Muscle layer of colon (tissue), 2 donors: ENCODE measurements at regions not wholly inside any gene's neighbourhood (a gene's known extent, or its start where the extent isn't known, plus 50 kb on each side); places are given as distances from the start of the nearest gene placed in this dataset.

Experiments
- H3K27ac ChIP-seq: one replicate; pipeline ENCODE4 v1.7.0; 2013; ENCODE audit warnings: low read depth, mild to moderate bottlenecking, low read length, moderate library complexity
- H3K27me3 ChIP-seq, 2 donors: one replicate each; pipeline ENCODE4 v1.7.0; 2013; ENCODE audit warnings: low read length in 2 of 2, mild to moderate bottlenecking in 2 of 2; ENCODE audit not compliant: insufficient read depth in 2 of 2, control insufficient read depth in 1 of 2
- H3K36me3 ChIP-seq: one replicate; pipeline ENCODE4 v1.7.0; 2013; ENCODE audit warnings: mild to moderate bottlenecking, low read length; ENCODE audit not compliant: insufficient read depth
- H3K4me1 ChIP-seq: one replicate; pipeline ENCODE4 v1.7.0; 2013; ENCODE audit warnings: mild to moderate bottlenecking, low read length; ENCODE audit not compliant: insufficient read depth
- H3K4me3 ChIP-seq, 2 donors: one replicate each; pipeline ENCODE4 v1.7.0; 2013; ENCODE audit warnings: low read length in 2 of 2, low read depth in 1 of 2, mild to moderate bottlenecking in 1 of 2, moderate library complexity in 1 of 2
- H3K9ac ChIP-seq: one replicate; pipeline ENCODE4 v1.7.0; 2013; ENCODE audit warnings: low read length
- H3K9me3 ChIP-seq: one replicate; pipeline ENCODE4 v1.7.0; 2013; ENCODE audit warnings: mild to moderate bottlenecking, low read length
- donor health status: abdominal sarcoma.
- donor health status: Adenocarcinoma of cecum.

DNA sequence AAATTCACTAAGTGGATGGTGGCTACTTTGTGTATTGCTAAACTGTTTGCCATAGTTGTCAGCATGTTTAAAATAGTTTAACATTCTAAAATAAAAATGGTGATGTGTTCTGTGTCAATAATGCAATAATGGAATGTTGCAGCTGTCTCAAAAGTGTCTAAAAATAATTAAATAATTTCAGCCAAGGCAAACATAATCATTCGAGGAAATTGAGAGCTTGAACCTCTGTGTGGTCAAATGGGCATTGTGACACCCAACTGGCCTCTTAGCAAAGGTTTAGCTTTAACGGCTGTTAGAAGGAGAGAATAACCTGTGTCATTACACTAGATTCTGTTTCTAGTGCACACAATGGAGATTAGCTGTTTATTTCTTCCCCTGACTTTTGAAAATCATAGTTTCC, 278.5 kb downstream of the TMEM167A start:
- Histone ChIP-seq H3K4me3 (no peak overlapping the region), H3K27me3 (no peaks in the 10 kb centered on the region), H3K9ac (no peak overlapping the region), H3K9me3 (no peaks in the 10 kb centered on the region), H3K4me1 (no peaks in the 10 kb centered on the region), H3K27ac (no peak overlapping the region), H3K36me3 (no peaks in the 10 kb centered on the region)

DNA sequence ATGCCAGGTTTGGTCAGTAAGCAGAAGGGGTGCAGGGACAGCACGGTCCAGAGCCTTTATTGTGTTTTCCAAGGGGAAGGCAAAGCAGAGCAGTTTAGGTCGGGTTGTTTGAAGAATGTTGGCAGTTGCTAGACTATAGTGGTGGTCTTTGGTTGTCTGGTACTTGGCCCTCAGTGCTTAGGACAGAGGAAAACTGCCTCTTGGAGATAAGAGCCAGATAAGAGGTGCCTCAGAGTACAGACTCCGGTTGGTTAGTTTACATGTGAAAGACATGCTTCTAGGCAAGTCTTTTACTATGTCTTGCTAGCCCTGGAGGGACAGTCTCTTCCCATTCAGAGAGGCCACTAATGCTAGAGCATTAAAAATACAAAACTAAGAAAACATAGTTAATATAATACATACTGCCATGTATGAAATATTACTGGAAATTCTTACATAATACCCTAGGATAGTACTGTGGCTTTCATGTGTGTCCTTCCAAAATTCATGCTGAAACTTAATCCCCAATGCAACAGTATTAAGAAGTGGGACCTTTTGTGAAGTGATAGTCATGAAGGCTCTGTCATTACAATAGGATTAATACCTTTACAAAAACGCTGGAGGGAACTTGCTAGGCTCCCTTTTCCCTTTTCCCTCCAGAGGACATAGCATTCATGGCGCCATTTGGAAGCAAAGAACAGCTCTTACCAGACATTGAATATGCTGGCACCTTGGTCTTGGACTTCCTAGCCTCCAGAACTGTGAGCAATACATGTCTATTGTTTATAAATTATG, 280.4 kb downstream of the TMEM167A start:
- H3K36me3 ChIP-seq, result no peaks in the 10 kb centered on the region
- no peak overlapping the region for H3K9ac ChIP-seq
- no peak overlapping the region for H3K4me3 ChIP-seq
- H3K27ac ChIP-seq, result no peak overlapping the region
- H3K27me3 ChIP-seq, result no peaks in the 10 kb centered on the region
- H3K4me1 ChIP-seq, result no peaks in the 10 kb centered on the region
- no peaks in the 10 kb centered on the region for H3K9me3 ChIP-seq

DNA sequence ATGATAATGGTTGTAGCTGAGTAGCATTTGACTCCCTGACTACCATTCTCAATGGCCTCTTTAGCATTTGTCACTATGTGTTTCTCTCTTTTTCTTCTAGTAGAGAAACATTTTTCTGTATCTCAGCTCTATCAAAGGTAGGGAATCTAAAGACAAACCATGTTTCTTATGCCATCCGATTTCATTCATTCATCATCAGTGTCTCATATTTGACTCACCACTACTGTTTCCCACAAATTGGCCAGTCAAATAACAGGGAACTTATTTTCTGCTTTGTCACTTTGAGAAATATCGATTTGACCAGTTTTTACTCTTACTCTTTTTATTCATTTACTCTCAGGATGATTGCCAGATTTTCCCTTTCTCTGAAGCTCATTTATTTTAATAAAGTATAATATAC, 282.3 kb downstream of the TMEM167A start:
- Histone ChIP-seq H3K27ac (no peak overlapping the region), H3K4me3 (no peak overlapping the region), H3K36me3 (no peaks in the 10 kb centered on the region), H3K4me1 (no peaks in the 10 kb centered on the region), H3K9me3 (no peaks in the 10 kb centered on the region), H3K9ac (no peak overlapping the region), H3K27me3 (no peaks in the 10 kb centered on the region)

DNA sequence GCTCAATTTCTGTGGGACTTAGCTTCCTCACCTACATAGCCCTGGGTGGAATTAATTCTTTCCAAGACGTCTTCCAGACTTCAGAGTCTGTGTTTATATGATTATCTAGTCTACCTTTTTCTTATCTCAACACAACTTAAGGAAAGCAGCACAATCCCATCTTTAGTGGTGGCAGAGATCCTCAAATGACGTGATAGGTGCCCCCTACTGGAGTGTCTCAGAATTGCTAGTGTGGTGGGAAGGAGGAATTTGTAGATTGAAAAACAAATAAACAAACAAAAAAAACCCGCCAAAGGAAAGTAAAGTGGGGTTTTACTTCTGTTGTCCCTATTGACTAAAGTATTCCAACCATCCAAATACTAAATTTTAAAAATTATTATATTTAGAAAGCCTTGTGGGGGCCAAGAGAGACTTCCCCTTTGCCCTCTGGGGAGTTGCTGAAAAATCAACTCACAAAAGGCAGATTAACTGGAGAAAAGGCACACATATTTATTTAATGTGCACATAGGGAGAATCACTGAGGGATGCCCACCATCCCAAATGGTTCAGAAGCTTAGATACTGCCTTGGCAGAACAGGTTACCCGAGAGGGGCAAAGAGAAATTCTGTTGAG, 283.3 kb downstream of the TMEM167A start:
- no peak overlapping the region for H3K27ac ChIP-seq

DNA sequence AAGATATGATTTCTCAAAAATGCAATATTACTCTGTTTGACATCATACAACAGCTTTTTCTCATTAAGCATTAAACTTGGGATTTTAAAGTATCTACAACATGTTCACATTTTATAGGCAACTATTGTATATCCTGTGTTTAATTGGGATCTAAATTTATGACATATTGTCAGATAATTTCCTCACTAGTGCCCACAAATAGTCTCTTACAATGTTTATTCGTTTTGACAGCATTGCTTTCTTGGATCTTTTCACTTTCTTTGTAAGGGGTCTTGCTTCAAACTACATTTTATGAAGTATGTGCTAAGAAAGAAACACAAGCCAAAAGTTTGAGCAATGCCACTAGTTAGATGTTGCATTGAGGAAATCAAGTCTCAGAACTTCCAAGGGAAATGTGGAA, 285.1 kb downstream of the TMEM167A start:
- Histone ChIP-seq H3K27me3 (no peaks in the 10 kb centered on the region), H3K9ac (no peak overlapping the region), H3K4me3 (no peak overlapping the region), H3K4me1 (no peaks in the 10 kb centered on the region), H3K27ac (no peak overlapping the region), H3K36me3 (no peaks in the 10 kb centered on the region), H3K9me3 (no peaks in the 10 kb centered on the region)

More for the DNA sequence above, 283.3 kb downstream of the TMEM167A start:
- Histone ChIP-seq H3K27me3 (no peaks in the 10 kb centered on the region), H3K36me3 (no peaks in the 10 kb centered on the region), H3K9me3 (no peaks in the 10 kb centered on the region), H3K9ac (no peak overlapping the region), H3K4me1 (no peaks in the 10 kb centered on the region), H3K4me3 (no peak overlapping the region)

DNA sequence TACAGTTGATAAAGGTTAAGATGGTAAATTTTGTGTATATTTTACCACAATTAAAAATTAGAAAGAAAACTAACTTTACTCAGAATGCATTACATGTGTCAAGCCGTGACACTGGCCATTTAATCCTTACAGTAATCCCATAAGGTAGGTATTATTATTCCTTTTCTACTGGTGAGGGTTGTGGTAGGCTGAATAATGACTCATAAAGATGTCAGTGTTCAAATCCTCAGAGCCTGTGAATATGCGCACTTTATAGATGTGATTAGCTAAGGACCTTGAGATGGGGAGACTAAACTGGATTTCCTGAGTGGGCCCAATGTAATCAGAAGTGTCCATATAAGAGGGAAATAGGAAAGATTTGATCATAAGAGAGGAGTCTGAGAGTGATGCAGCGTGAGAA, 288.1 kb downstream of the TMEM167A start:
- H3K9ac ChIP-seq, result no peak overlapping the region
- H3K4me1 ChIP-seq, result no peaks in the 10 kb centered on the region
- no peaks in the 10 kb centered on the region for H3K9me3 ChIP-seq
- no peak overlapping the region for H3K27ac ChIP-seq
- no peak overlapping the region for H3K4me3 ChIP-seq
- no peaks in the 10 kb centered on the region for H3K27me3 ChIP-seq
- no peaks in the 10 kb centered on the region for H3K36me3 ChIP-seq

DNA sequence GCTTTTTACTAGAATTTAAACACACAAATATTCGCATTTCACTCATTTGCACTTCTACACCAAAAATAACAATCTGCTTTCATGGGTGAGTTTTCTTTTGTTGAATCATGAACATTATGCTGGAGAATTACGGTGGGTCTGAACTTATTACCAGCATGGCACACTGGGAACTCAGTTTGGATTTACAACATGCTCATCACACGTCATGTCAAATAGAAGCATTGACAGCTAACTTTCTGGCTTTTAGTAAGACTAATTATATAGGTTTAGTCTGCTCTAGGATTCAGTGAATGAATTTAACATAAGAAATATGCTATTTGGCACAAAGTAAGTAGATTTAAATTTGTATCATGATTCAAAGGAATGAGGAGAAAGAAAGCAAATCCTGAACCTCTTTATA, 290.4 kb downstream of the TMEM167A start:
- Histone ChIP-seq H3K4me1 (no peaks in the 10 kb centered on the region), H3K9me3 (no peaks in the 10 kb centered on the region), H3K9ac (no peak overlapping the region), H3K4me3 (no peak overlapping the region), H3K27me3 (no peaks in the 10 kb centered on the region), H3K36me3 (no peaks in the 10 kb centered on the region), H3K27ac (no peak overlapping the region)

DNA sequence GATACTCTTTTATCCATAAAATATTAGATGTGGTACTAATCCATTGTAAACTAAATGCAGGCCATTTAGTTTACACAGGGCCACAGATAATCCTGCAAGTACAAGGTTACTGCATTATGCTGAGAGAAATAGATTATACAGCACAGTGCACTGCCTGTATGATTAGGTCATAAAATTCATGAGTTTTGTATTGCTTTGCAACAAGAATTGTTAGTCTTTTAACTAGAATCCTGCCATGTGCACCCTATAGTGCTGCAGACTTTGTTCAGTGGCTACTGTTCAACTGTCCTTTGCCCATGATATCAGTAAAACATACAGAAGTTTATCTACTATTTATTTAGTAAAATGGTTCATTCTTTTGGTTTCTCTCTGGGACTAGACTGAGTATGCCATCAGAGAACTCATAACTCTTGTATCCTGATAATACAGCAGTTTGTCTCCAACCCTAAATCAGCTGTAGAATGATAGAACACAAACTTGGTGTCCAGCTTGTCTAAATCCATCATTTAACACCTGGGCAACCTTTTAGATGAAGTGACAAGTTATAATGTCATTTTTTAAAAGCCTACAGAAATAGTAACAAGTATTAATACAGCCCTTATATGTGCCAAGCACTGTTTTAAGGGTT, 291.2 kb downstream of the TMEM167A start:
- H3K9me3 ChIP-seq, result no peaks in the 10 kb centered on the region
- no peak overlapping the region for H3K27ac ChIP-seq
- no peak overlapping the region for H3K4me3 ChIP-seq
- no peaks in the 10 kb centered on the region for H3K27me3 ChIP-seq
- H3K36me3 ChIP-seq, result no peaks in the 10 kb centered on the region
- no peak overlapping the region for H3K9ac ChIP-seq
- no peaks in the 10 kb centered on the region for H3K4me1 ChIP-seq

DNA sequence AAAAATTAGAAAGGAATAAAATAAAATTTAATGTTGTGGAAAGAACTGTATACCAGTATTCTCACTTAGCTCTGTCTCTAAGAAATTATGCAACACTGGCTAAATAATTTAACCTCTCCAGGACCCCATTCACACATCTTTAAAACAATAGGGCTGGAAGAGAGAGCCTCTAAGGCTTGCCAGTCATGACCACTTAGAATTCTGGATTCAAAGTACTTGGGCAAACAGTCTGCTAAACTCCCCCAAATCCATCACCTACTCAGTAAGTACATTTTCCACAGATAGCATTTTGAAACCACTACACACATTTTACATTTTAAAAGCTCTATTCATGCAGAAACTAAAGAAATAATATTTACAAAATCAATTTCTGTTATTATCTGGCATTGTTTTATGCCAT, 291.7 kb downstream of the TMEM167A start:
- Histone ChIP-seq H3K27ac (no peak overlapping the region), H3K36me3 (no peaks in the 10 kb centered on the region), H3K9me3 (no peaks in the 10 kb centered on the region), H3K4me3 (no peak overlapping the region), H3K27me3 (no peaks in the 10 kb centered on the region), H3K4me1 (no peaks in the 10 kb centered on the region), H3K9ac (no peak overlapping the region)

DNA sequence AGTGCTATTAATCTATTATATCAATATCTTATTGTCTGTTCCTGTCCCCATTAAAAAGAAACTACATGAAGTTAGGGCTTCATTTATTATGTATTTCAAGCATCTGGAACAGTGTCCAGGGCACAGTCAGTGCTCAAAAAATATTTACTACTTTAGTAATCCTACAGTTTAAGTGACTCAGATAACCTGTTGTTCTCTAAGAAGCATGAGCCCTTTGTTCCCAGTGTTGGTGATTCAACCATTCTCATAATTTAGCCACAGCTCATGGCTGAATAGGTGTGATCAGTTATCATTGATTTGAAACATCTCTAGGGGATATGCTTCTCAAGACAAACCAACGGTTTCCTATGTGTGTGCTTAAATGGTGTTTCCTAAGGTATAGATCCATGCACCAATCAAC, 292.7 kb downstream of the TMEM167A start:
- Histone ChIP-seq H3K27ac (no peak overlapping the region), H3K4me1 (no peaks in the 10 kb centered on the region), H3K9me3 (no peaks in the 10 kb centered on the region), H3K27me3 (no peaks in the 10 kb centered on the region), H3K4me3 (no peak overlapping the region), H3K36me3 (no peaks in the 10 kb centered on the region), H3K9ac (no peak overlapping the region)

DNA sequence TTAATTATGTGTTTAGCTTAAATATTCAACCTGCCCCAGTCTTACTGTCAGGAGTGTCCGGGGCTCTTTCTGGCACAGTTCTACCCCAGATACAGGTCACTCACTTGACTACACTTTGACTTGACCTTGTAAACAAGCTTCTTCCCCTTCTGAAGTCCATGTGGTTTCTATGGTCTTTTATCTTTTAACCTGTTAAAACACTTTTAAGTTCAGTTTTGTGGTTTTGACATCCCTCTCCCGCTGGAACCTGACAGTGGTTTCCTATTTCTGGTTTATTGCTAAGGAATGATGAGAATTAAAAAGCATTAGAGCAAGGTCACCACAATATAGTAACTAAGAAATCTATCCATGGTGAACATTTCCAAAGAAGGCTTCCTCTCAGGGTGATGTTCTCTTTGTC, 300.1 kb downstream of the TMEM167A start:
- no peaks in the 10 kb centered on the region for H3K27me3 ChIP-seq
- H3K27ac ChIP-seq, result no peak overlapping the region
- no peak overlapping the region for H3K9ac ChIP-seq
- H3K4me3 ChIP-seq, result no peak overlapping the region
- H3K9me3 ChIP-seq, result no peaks in the 10 kb centered on the region
- H3K36me3 ChIP-seq, result no peaks in the 10 kb centered on the region
- no peaks in the 10 kb centered on the region for H3K4me1 ChIP-seq
